HG03060 (cell line): ENCODE measurements at regions not wholly inside any gene's neighbourhood (a gene's known extent, or its start where the extent isn't known, plus 50 kb on each side); places are given as distances from the start of the nearest gene placed in this dataset.

ENCODE experiments used
- ATAC-seq: cut with Tn5 transposase; IDR thresholded peaks from one replicate; pipeline ENCODE4 v1.9.1; 2021; ENCODE audit warnings: low read depth, moderate number of reproducible peaks; ENCODE audit not compliant: unreplicated experiment

DNA sequence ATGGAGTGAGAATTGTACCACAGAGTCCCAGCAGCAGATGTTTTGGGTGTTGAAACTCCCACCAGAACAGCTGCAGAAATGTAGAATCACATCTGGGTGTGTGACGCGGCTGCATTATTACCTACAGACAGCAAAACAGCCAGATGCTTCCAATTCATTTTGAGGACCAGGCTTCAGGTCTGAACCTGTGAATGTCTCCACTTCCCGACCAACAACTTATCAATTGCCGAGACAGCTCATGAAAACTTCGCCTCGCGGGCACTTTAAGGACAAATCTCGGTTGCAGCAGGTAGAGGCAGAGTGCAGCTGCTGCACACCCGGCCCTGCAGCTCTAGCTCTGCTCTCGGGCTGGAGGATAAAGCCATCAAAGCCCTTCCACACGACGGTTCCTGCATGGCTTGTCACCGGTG, 202.0 kb downstream of the HRH4 start:
- no peak for ATAC-seq

DNA sequence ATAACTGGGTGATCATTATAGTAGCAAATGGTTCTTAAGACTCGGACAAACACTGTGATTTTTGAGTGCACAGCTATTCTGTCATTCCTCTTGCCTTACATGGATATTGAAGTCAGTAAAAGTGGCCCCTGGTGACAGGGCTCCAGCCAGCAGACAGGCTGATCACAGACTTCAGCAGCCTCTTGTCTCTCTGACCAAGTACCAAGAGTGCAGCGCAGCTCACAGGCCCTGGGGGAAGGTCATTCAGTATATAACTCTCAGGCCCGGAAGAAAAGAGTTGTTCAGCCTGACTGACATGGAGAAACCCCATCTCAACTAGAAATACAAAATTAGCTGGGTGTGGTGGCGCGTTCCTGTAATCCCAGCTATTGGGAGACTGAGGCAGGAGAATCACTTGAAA, 202.6 kb downstream of the HRH4 start:
- ATAC-seq = no peak

DNA sequence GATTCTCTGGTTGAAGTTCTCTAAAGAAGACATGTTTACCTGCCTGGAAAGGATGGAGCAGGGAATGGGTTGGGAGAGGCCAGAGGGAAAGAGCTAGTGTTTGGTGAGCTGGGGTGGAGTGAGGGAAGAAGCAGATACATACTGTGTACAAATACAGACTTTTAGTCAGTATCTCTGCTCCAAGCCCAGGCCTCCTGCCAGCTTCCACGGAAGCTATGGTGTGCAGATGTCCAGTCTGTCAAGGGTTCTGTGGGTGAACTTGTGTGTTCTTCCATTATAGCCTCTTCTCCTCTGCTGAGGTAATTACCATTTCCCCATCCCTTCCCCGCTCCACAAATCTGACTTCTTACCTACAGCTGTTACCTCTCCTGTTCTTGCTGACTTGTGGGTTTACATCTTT, 208.6 kb downstream of the HRH4 start:
- no peak for ATAC-seq

DNA sequence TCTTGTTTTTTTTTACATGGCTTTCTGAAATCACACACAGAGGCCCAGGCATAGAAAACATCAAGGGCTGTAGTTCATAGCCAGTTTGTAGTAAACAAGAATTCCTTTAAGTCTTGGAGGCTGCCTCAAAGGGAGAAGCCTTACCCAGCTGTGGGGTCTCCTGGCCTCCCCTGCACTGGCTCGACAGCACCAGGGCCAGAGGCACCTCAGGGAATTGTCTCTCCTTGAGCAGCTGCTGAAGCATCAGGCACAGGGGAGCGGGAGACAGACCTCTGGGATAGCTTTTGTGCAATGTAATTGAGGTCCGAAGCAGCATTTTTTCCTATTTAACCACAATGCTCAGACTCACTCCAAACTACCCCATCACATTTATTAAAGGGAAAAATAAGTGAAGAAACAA, 209.1 kb downstream of the HRH4 start:
- ATAC-seq = no peak

DNA sequence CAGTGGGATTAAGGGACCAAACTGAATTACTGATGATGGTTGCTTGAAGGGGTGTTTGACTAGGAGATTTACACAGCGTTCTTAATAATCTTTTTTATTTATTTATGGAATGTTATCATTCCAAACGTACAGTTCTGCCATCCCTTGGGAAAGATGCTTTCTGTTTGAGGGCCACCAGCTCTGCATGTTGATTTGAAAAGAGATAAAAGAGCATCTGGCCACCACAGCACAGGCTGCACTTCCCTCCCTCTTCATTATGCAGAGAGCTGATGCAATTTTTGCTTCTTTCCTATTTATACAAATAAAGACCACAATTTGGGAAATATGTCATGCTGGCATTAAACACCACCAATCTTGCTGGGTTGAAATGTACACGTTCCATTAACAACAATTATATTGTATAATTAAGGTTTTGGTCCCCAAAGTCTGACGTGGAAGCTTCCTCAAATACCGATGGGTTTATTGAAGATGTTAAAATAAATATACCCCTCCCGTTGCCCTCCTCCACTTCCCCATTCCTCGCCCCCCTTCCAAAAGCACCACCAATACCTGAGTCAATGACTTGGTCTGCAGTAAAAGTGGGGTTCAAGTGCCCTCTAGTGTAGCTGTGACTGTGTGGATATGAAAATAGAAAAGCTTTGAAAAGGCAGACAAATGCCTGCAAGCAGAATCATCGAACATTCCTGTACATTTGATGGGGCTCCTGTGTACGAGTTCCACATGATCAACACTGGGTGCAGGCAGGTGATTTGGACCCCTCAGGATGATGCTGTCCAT, 211.9 kb downstream of the HRH4 start:
- ATAC-seq = no peak

DNA sequence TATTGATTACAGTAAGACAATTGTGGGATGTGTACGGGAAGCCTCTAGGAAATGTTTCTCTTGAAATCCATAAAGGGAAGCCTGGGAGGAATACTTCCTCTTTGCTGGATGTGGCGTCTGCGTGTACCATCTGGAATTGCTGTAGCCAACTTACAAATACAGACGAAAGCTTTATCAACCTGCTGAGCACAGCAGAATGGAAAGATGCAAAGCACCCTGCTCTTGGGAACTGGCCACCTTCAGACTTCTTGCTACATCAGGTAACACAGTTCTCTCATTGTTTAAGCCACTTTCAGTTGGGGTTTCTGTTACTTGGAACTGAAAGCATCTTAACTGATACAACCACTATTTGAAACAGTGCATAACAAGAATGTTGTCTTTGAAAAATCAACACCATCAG, 213.8 kb downstream of the HRH4 start:
- no peak for ATAC-seq

DNA sequence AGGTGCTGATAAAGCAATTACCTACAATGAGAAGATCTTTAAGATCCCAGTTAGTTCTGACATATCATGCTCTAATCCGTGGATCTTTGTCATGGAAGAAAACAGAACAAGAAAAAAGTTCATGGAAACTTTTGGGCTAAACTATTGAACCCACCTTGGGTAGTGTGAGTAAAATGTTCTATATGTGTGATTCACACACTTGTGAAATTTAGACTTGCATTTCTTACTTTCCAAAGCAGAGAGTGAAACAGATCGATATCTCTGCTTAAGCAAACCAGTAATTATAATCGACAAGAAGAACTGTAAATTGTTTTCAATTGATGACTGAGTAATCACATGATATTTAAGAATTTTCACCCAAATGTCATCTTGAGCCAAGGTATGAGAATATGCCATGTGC, 214.2 kb downstream of the HRH4 start:
- no peak for ATAC-seq

DNA sequence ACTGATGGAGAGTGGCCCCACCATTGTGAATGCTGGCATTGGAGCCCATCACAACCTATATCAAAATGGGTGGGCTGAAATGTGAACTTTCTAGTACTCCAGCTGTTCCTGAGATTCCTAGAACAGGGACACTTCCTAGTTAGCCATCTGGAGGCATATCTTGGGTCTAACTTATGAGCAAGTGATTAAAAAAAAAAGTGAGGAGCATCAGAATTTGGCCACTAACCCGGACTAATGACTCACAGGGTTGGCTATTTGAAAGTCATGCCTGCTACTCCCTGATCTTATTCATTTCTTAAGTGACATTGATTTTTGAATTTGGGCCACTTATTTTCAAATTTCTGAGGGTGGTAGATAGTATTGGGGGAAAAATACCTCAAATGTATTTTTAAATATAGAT, 216.6 kb downstream of the HRH4 start:
- no peak for ATAC-seq

DNA sequence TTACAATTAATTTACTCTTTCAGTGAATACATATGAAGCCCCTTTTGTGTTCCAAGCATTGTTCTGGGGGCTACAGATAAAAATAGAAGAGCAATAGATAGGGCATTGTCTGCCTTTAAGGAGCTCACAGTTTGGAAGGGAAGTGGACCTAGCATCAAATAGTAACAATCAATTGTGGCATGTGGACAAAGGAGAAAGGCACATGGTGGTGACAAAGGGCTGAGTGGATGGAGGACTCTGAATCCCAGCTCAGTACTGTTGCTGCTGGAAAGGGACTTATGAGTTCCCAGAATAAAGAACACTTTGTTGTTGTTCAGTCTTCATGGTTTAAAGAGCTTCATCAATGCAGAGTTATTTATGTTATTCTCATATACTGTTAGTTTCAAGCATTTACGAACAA, 217.7 kb downstream of the HRH4 start:
- no peak for ATAC-seq

DNA sequence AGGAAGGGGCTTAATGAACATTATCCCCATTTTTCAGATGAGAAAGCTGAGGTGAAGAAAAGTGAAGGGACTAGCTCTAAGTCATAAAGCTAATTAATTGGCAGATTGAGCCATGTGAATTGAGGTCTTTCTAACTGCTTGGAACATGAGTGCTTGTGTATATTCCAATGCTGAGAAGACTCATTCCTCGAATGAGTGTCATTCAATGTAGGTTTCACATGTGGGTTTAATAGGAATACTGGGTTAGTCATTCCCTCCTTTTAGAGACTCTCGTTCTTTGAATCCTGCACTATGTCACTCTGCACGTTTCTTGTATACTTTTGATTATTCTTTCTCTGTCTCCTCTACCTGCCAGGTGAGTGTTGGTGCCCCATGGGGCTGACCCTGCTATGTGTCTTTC, 218.2 kb downstream of the HRH4 start:
- no peak for ATAC-seq

DNA sequence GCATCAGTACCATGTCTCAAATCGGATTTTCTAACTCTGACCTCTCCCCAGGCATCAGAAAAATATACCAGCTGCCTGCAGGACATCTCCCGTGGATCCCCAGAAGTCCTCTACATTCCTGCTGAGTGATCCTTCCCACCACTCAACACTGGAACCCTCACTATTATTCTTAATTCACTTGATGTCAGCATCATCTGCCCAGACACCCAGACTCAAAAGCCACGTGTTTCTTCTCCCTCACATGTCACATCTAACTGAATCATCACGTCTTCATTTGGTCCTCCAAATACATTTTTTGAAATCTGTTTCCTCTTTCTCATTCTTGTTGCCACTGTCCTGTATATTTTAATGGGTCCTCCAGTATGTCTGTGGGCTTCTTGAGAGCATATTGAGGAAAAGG, 218.6 kb downstream of the HRH4 start:
- no peak for ATAC-seq

DNA sequence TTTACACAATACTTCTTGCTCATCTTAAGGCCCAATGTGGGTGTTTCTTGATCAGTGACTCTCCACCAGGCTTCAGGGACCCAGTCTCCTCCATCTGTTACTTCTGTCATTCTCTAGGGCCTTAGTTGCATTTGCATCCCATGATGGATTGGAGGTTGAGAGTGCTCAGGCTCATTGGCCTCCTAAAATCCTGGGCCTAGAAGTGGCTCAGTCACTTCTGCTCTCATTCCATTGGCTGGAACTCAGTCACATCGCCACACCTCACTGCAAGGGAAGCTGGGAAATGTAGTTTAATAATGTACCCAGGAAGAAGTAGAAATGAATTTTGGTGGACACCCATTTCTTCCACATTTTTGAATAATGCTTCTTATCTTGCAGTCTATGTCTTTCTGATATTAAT, 223.5 kb downstream of the HRH4 start:
- no peak for ATAC-seq

DNA sequence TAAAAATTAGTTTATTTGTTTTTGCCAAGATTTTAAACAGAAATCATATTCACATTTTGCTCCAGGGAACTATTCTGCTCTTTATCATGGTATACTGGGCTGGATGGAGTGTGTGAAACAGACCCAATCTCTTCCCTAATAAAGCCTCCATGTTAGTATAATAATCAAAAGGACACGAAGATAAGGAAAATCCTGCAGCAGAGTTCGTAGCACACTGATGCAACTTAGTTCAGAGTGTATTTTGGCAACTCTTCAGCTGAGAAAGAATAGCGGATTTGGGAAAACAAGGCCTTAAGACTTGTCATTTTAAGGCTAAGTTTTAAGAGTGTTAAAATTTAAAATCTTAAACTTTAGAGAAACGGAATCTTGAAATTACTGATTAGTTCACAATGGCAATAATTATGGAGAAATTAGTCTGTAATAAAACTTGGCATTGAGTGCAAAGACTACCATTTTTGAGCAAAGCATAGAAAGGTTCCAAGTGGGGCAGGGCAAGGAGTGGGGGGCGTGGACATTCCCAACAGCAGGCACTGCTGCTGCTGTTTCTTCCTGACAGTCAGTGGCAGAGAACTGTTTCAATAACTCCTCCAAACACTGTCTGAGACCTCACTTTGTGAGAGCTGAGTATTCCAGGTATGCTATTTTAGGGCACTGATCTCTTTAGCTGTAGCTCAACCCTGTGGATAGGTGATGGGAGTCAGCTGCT, 225.0 kb downstream of the HRH4 start:
- ATAC-seq = no peak

DNA sequence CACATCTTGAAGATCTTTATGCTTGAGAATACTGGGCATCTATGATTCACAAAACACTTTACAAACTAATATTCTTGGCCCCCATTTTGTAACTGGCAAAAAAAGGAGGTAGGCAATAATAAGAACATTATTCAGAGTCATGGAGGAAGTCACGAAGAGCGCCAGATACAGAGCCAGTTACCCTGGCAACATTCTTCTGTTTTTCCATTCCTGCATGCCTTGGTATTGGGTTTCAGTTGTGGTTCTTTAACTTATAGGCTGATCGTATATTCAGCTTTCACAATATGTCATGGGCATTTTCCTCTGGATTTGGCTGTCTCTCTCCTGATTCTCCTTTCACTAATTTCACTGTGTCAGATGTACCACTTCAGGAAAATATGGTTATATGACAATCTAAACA, 234.7 kb downstream of the HRH4 start:
- no peak for ATAC-seq

DNA sequence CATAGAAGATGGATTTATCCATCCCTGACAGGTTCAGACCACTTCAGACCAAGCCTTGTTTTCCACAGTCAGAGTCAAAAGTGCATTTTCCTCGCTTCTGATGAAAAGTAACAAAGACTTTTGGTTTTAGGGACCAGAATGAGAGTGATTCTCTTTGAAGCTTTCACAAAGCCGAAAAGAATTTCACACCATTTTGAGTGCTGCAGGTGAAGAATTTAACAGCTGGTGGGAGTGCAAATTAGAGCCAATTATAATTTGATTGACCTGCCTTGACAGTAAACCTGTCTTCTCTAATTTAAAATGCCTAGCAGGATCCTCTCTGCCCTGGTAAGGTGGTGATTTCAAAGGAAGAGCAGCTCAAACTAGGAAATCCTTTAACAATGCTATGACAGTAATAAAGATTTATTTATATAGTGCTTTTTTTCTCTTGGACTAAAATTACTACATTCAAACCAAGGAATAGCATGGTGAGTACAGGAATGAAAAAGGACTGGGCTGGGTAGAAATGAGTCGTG, 241.6 kb downstream of the HRH4 start:
- ATAC-seq = no peak

DNA sequence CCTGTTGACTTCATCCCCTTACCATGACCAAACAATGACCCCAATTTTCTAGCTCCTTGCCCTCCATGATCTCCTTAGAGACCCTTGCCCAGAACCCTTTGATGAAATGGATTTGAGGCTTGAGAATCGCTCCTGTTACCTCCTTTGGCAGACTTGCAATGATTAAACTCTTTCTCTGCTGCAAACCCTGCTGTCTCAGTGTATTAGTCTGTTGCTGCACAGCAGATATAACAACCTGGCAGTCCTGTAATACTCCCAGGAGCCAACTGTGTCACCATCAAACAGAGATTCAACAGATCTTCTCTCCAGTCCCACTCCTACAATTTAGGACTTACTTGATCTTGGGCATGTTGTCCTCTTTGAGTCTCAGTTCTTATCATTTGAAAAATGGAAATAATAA, 242.9 kb downstream of the HRH4 start:
- no peak for ATAC-seq

DNA sequence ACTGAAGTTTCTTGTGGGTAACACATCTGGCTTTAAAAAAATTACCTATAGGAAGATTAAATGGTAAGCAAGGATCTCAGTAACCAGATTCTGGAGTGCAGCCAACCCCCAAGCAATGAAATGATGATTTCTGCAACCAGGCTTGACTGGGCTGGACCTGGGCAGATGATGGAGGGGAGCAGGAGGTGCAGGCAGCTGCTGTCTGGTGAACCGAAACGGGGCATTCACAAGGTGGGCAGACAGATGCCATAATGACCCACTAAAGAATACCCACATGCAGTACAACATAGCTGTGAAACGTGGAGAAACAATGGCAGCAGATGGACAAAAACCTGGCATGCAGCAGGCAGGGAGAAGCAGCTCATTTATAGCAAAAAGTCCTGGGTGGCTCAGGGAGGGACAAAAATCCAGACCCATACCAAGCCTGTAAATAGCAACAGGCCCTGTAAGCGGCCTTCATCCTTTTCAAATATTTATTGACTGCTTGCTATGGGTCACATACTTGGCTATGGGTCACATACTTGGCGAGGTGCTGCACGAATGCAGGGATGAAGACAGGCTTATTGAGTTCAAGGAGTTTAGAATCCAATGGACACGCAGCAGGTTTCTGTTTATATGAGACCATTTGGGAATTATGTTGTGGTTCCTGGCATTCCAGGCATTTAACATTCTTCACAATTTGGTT, 244.7 kb downstream of the HRH4 start:
- no peak for ATAC-seq

DNA sequence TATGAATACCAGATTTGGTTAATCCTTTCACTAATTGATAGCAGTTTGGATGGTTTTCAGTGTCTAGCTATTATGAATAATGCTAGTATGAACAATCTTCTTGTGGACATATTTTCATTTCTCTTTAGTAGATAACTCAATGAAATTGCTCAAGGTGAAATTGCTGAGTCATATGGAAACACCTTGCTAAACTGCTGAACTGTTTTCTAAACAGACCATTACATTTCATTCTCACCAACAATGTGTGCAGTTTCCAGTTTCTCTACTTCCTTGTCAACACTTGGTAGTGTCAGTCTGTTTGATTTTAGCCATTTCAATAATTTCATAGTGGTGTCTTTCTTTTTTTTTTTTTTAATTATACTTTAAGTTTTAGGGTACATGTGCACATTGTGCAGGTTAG, 250.0 kb downstream of the HRH4 start:
- no peak for ATAC-seq

DNA sequence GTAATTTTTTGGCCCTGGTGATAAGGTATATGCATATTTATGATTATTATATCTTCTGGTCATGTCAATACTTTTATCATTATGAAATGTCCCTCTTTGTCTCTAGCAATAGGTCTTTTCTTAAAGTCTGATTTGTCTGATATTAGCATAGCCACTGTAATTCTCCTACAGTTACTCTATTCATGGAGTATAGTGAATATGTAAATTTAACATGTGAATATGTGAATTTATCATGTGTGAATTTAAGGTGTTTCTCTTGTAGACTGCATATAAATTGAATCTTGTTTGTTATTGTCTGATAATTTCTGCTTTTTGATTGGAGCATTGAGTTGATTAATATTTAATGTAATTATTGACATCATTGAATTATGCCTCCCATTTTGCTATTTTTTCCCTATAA, 259.4 kb downstream of the HRH4 start:
- no peak for ATAC-seq

DNA sequence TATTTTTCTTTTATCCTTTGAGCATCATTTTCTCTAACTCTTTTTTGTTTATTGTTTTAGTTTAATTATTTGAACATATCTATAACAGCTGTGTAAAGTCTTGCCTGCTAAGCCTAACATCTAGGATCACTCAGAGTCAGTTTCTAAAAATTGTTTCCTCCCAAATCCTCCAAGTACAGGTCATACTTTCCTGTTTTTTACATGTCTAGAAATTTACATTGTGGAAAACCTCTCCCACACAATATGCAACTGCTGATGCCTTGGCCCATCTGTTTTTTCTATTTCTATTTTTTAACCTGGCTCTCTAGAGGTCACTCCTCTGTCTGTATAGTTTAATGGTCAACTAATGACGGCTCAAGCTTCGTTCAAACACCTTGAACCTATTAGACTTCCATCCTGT, 261.0 kb downstream of the HRH4 start:
- no peak for ATAC-seq

DNA sequence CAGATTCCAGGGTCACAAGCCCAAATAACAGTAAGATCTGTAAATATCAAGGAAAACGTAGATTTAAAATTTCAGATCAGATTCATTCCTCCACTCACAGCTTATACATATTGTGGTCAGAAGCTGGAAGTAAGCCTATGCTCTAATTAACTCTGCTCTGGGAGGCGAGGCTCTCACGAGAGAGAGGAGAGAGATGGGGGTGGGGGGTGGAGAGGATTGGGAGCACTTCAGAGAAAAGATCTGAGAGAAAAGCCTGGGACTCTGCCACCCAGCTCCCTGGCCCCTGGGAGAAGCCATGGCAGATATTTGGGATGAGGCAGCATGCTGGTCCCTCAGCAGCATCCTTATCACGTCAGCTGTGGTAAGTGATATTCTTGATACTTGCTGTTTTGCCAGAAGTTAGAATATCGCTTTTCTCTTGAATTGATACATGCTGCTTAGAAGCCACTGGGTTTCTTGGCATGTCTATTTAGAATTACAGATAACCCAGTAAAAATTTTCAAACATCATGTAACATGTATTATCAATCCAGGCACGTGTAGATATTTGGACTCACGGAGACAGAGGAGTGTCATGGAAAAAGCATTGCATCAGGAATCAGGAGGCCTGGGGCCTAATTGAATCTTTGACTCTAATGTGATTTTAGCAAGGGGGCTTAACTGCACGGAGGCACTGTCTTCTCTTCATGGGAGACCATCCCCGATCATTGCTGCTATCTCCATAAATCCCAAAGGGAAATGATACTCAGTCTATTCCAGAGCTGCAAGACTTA, 265.4 kb downstream of the HRH4 start:
- no peak for ATAC-seq
